WERI-Rb-1 (cell line): ENCODE measurements at regions not wholly inside any gene's neighbourhood (a gene's known extent, or its start where the extent isn't known, plus 50 kb on each side); places are given as distances from the start of the nearest gene placed in this dataset.
"Not testable (repeated sequence)": the region's sequence is repeated elsewhere in the genome, so short reads cannot be mapped to it uniquely, and the experiment has no call there.

Experiments used
- DNase-seq: peaks from one replicate; pipeline ENCODE4 v3.0.0-alpha.2; 2020
- H3K27ac ChIP-seq: fragments of 250-450 bp; sonication (Bioruptor Pico); 2 replicates; pipeline ENCODE4 v1.5.1; 2020; ENCODE audit warnings: mild to moderate bottlenecking, moderate library complexity
- H3K27me3 ChIP-seq: fragments of 250-450 bp; sonication (Bioruptor Pico); 2 replicates; pipeline ENCODE4 v1.5.1; 2021; ENCODE audit warnings: mild to moderate bottlenecking, low read depth, moderate library complexity; ENCODE audit not compliant: insufficient read depth, severe bottlenecking
- H3K36me3 ChIP-seq: fragments of 250-450 bp; sonication (Bioruptor Pico); 2 replicates; pipeline ENCODE4 v1.5.1; 2020; ENCODE audit warnings: mild to moderate bottlenecking, moderate library complexity
- H3K4me3 ChIP-seq: 2 replicates; pipeline ENCODE4 v1.5.1; 2011; ENCODE audit warnings: low read depth, mild to moderate bottlenecking, control low read depth, low read length
- H3K9me3 ChIP-seq: fragments of 250-450 bp; sonication (Bioruptor Pico); 2 replicates; pipeline ENCODE4 v1.5.1; 2021; ENCODE audit warnings: mild to moderate bottlenecking, moderate library complexity; ENCODE audit not compliant: severe bottlenecking
- CTCF ChIP-seq: IDR thresholded peaks from 2 replicates; pipeline ENCODE4 v1.5.1; 2011; ENCODE audit warnings: low read depth, mild to moderate bottlenecking, control low read depth, inconsistent platforms, low read length

GRCh38 chr18:22585333-22585732 is 167.6 kb upstream of the CTAGE1 start:
- Histone ChIP-seq H3K36me3 (no peaks in the 10 kb centered on the region), H3K4me3 (no peak overlapping the region), H3K27me3 (peaks cover 34% of the 10 kb centered on the region), H3K9me3 (no peaks in the 10 kb centered on the region), H3K27ac (no peak overlapping the region)
- DNase-seq: no peak
- no peak for TF ChIP-seq CTCF

- Histone ChIP-seq H3K27me3 (peaks cover 35% of the 10 kb centered on the region), H3K36me3 (no peaks in the 10 kb centered on the region), H3K27ac (no peak overlapping the region), H3K4me3 (no peak overlapping the region), H3K9me3 (no peaks in the 10 kb centered on the region)
- DNase-seq: no peak
- no peak for TF ChIP-seq CTCF
These were observed 168.1 kb upstream of the CTAGE1 start for GRCh38 chr18:22585821-22586220.

GRCh38 chr18:22591222-22591621 is 173.5 kb upstream of the CTAGE1 start:
- Histone ChIP-seq H3K4me3 (no peak overlapping the region), H3K27ac (no peak overlapping the region), H3K27me3 (peaks cover 36% of the 10 kb centered on the region), H3K36me3 (no peaks in the 10 kb centered on the region), H3K9me3 (no peaks in the 10 kb centered on the region)
- TF ChIP-seq CTCF: no peak
- no peak for DNase-seq

- TF ChIP-seq CTCF: no peak
- Histone ChIP-seq H3K27me3 (peaks cover 35% of the 10 kb centered on the region), H3K9me3 (no peaks in the 10 kb centered on the region), H3K27ac (no peak overlapping the region), H3K36me3 (no peaks in the 10 kb centered on the region), H3K4me3 (no peak overlapping the region)
- DNase-seq: no peak
These were observed 176.5 kb upstream of the CTAGE1 start for GRCh38 chr18:22594155-22594690.

- no peak overlapping the region for H3K4me3 ChIP-seq
- no peak overlapping the region for H3K27ac ChIP-seq
- no peak for DNase-seq
- H3K9me3 ChIP-seq: no peaks in the 10 kb centered on the region
- TF ChIP-seq CTCF: no peak
- H3K27me3 ChIP-seq: peaks cover 61% of the 10 kb centered on the region
- H3K36me3 ChIP-seq: no peaks in the 10 kb centered on the region
These were observed 183.8 kb upstream of the CTAGE1 start for GRCh38 chr18:22601481-22601880.

- H3K9me3 ChIP-seq, H3K27ac ChIP-seq, H3K36me3 ChIP-seq, H3K4me3 ChIP-seq, DNase-seq: not testable (repeated sequence)
- peaks cover 67% of the 10 kb centered on the region for H3K27me3 ChIP-seq
These were observed 184.7 kb upstream of the CTAGE1 start for GRCh38 chr18:22602456-22602855.
